ENCODE measurements at regions not wholly inside any gene's neighbourhood (a gene's known extent, or its start where the extent isn't known, plus 50 kb on each side); places are given as distances from the start of the nearest gene placed in this dataset.

DNA sequence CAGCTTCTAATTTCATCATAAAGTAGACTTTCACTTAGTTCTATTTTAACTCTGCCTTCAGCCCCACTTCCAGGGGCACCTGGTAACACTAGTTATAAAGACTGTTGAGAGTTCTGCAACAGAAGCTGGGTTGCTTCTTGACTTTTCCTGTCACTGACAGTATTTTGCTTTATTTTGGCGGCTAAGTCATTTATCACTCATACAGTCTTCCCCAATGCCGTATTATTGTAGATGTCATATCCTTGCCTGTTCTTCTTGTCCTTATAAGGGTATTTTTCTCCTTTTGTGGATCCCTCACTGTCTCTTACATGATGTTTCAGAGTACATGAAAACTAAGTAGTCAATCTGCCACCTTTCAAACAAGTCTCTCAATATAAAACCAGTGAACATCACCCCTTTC is 369.0 kb upstream of the PPP2R3A start:
- H3K18ac ChIP-seq (ENCODE audit: low read depth, low read length) = no peak overlapping the region
- peaks cover under 1% of the 10 kb centered on the region; the same call in 1 of the 2 replicates for H3K9me3 ChIP-seq (ENCODE audit: control insufficient read depth, insufficient read depth, low read length)
- no peaks in the 10 kb centered on the region for H3K27me3 ChIP-seq (ENCODE audit: control insufficient read depth, insufficient read depth, low read length)
- no peak overlapping the region for H2BK120ac ChIP-seq (ENCODE audit: low read depth, low read length)
- H4K20me1 ChIP-seq (ENCODE audit: insufficient read depth, low read length) = no peaks in the 10 kb centered on the region
- no peak for TF ChIP-seq NFE2L2 (IDR thresholded peaks at IDR 0.05; ENCODE audit: low read depth, low read length)
- TF ChIP-seq MXI1 (IDR thresholded peaks at IDR 0.05; ENCODE audit: borderline replicate concordance, low read depth, low read length) = no peak
- no peak for TF ChIP-seq POLR2A (IDR thresholded peaks at IDR 0.05; ENCODE audit: low read depth, low read length)
- TF ChIP-seq RFX5 (IDR thresholded peaks at IDR 0.05; ENCODE audit: low read depth, low read length) = no peak
- TF ChIP-seq FOS (IDR thresholded peaks at IDR 0.05; ENCODE audit: low read depth, low read length) = no peak
- TF ChIP-seq MAZ (IDR thresholded peaks at IDR 0.05; ENCODE audit: borderline replicate concordance, low read depth, low read length) = no peak
- TF ChIP-seq BHLHE40 (IDR thresholded peaks at IDR 0.05; ENCODE audit: low read depth, low read length) = no peak
- dilution Hi-C loops (cut with HindIII; ENCODE audit: low sequenced_read_pairs, unreplicated experiment) (no loop called here), intact Hi-C loops (cut with micrococcal nuclease) (no loop called here), in situ Hi-C loops (cut with MboI; ENCODE audit: low sequenced_read_pairs) (no loop called here)
- H3K4ac ChIP-seq (ENCODE audit: low read depth, low read length) = no peak overlapping the region
- H3K4me1 ChIP-seq (ENCODE audit: control insufficient read depth, insufficient read depth, low read length) = no peaks in the 10 kb centered on the region
- DNase-seq = no peak
- no TSS peak for BruUV-seq (replicated peaks)
- H3K56ac ChIP-seq (ENCODE audit: extremely low read depth, insufficient read depth, low read length) = no peak overlapping the region
- H3K79me1 ChIP-seq (ENCODE audit: low read depth in 1 of 2, low read length in 2 of 2) = no peaks in the 10 kb centered on the region
- H2BK5ac ChIP-seq (ENCODE audit: low read depth, low read length, poor library complexity, severe bottlenecking) = no peak overlapping the region
- no peak overlapping the region for H3K14ac ChIP-seq (replicated peaks; ENCODE audit: low read depth, low read length)
- no peak overlapping the region for H2AK5ac ChIP-seq (ENCODE audit: low read depth, low read length)
- ChIA-PET CTCF (no interaction called here), POLR2A (ENCODE audit: unreplicated experiment) (no interaction called here)
- H4K5ac ChIP-seq (ENCODE audit: low read depth, low read length) = no peak overlapping the region
- no peak overlapping the region for H3K4me2 ChIP-seq (ENCODE audit: low read depth, low read length)
- H3K4me3 ChIP-seq (ENCODE audit: insufficient read depth, low read depth, low read length) = no peak overlapping the region
- no peak overlapping the region for H4K91ac ChIP-seq (ENCODE audit: insufficient read depth, low read depth, low read length)
- H3K9ac ChIP-seq (ENCODE audit: low read depth, low read length) = no peak overlapping the region
- ATAC-seq (ENCODE audit: low read depth) = no peak
- no peak overlapping the region for H3K27ac ChIP-seq (ENCODE audit: insufficient read depth, low read length)
- WGBS, 2 experiments (ENCODE audit: extremely low coverage in 2 of 2, insufficient read length in 1 of 2) = no CpG with 5 or more reads among the region's 2 CpGs
- H2BK20ac ChIP-seq (ENCODE audit: low read depth, low read length) = no peak overlapping the region
- no peak overlapping the region for H3K23ac ChIP-seq (ENCODE audit: low read depth, low read length)
- H3K9me1 ChIP-seq (ENCODE audit: insufficient read depth, low read length) = no peaks in the 10 kb centered on the region
- H2AK9ac ChIP-seq (replicated peaks; ENCODE audit: low read depth, low read length, poor library complexity) = no peak overlapping the region
- H2AFZ ChIP-seq (replicated peaks; ENCODE audit: low read length, poor library complexity) = no peak overlapping the region
- no peak overlapping the region for H4K8ac ChIP-seq (ENCODE audit: low read depth in 2 of 2, low read length in 2 of 2)
- H3K36me3 ChIP-seq (ENCODE audit: control insufficient read depth, insufficient read depth, low read length) = no peaks in the 10 kb centered on the region
- no peak overlapping the region for H2BK15ac ChIP-seq (ENCODE audit: low read depth, low read length)
